ENCODE measurements at regions not wholly inside any gene's neighbourhood (a gene's known extent, or its start where the extent isn't known, plus 50 kb on each side); places are given as distances from the start of the nearest gene placed in this dataset.
A peak's percentile ranks its signal among the peaks of the same experiment; 100 is the strongest.
"Not testable (repeated sequence)": the region's sequence is repeated elsewhere in the genome, so short reads cannot be mapped to it uniquely, and the experiment has no call there.

DNA sequence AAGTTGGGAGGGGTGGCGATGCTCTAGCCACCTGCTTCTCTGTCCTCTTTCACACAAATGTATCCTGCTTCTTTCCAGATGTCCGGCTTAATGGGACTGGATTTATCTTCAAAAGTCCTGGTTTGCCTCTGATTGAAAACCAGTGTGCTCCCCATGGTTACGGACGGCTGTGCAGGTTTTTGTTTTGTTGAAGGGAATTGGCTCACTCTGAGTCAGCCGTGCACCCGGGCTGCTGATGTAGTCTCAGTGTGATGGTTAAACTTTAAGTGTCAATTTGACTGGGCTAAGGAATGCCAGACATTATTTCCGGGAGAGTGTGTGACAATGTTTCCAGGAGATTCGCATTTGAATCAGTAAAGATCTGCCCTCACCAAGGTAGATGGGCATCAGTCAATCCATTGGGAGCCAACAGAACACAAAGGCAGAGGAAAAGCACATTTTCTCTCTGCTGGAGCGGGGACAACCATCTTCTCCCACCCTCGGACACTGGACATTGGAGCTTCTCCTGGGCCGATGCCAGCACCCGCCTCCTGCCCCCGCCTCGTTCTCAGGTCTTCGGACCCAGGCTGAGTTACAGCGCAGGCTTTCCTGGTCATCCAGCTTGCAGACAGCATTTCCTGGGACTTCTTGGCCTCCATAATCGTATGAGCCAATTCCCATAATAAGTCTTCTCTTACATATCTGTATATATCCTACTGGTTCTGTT is 126.9 kb upstream of the TNRC6C start:
- Histone ChIP-seq H3K36me3 (ENCODE audit: control insufficient read depth, insufficient read depth, low read length) (no peaks in the 10 kb centered on the region), H3K27me3 (ENCODE audit: control insufficient read depth, insufficient read depth, low read length) (no peaks in the 10 kb centered on the region), H3K9me3 (ENCODE audit: control insufficient read depth in 2 of 2, low read length in 2 of 2) (no peaks in the 10 kb centered on the region), H3K27ac (ENCODE audit: insufficient read depth, low read length, poor library complexity, severe bottlenecking) (no peak overlapping the region), H3K4me3 (ENCODE audit: low read depth, low read length) (no peak overlapping the region), H3K4me1 (ENCODE audit: control insufficient read depth, insufficient read depth, low read length, poor library complexity, severe bottlenecking) (peaks cover 26% of the 10 kb centered on the region)
- no peaks in the 10 kb centered on the region for H3K9me3 Mint-ChIP-seq
- DNase-seq (no peak), ATAC-seq (ENCODE audit: low read depth in 2 of 2) (no peak)
- peak overlapping the region in 1 of 3 donors; percentile 44 for H3K27ac Mint-ChIP-seq
- H3K4me1 Mint-ChIP-seq: peaks cover 0 to 63% (median 25%) of the 10 kb centered on the region in 4 donors
- no peaks in the 10 kb centered on the region for H3K27me3 Mint-ChIP-seq
- H3K4me3 Mint-ChIP-seq: no peak overlapping the region
- H3K36me3 Mint-ChIP-seq: no peaks in the 10 kb centered on the region

DNA sequence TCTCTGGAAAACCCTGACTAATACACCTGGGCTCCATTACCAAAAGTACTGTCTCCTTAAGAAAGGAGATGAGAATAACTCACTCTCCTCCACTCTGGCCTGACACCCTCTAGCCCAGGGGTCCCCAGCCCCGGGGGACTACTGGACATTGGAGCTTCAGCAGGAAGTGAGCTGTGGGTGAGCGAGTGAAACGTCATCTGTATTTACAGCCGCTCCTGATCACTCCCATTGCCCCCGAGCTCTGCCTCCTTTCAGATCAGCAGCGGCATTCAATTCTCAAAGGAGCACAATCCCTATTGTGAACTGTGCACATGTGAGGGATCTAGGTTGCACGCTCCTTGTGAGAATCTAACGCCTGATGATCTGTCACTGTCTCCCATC is 126.3 kb upstream of the TNRC6C start:
- Mint-ChIP-seq H3K27ac (peak overlapping the region in 1 of 3 donors; percentile 56), H3K27me3 (no peaks in the 10 kb centered on the region), H3K9me3 (no peaks in the 10 kb centered on the region), H3K4me3 (no peak overlapping the region), H3K4me1 (peaks cover 0 to 64% (median 25%) of the 10 kb centered on the region in 4 donors), H3K36me3 (no peaks in the 10 kb centered on the region)
- no peaks in the 10 kb centered on the region for H3K36me3 ChIP-seq (ENCODE audit: control insufficient read depth, insufficient read depth, low read length)
- ATAC-seq (ENCODE audit: low read depth in 2 of 2) (no peak), DNase-seq (no peak)
- H3K4me3 ChIP-seq (ENCODE audit: low read depth, low read length): no peak overlapping the region
- peaks cover 26% of the 10 kb centered on the region for H3K4me1 ChIP-seq (ENCODE audit: control insufficient read depth, insufficient read depth, low read length, poor library complexity, severe bottlenecking)
- no peaks in the 10 kb centered on the region for H3K27me3 ChIP-seq (ENCODE audit: control insufficient read depth, insufficient read depth, low read length)
- H3K9me3 ChIP-seq (ENCODE audit: control insufficient read depth in 2 of 2, low read length in 2 of 2): no peaks in the 10 kb centered on the region
- no peak overlapping the region for H3K27ac ChIP-seq (ENCODE audit: insufficient read depth, low read length, poor library complexity, severe bottlenecking)

DNA sequence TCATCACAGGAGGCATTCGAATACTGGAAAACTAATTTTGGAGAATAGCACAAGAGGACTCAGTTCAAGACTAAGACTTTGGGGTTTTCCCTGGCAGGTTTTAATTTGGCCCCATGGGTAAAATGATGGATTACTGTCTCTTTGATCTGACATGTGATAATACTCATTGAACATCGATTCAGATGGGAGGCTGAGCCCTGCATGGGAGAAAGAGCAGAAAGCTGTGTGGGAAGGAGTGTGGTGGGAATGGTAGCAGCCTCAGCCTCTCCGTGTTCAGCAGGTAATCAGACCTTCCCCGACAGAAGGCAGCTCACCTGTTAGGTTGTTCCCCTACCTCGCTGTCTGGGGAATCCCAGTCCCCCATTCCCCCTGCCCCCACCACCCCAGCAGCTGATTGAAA is 124.7 kb upstream of the TNRC6C start:
- Histone ChIP-seq H3K27ac (ENCODE audit: insufficient read depth, low read length, poor library complexity, severe bottlenecking) (no peak overlapping the region), H3K4me3 (ENCODE audit: low read depth, low read length) (no peak overlapping the region), H3K36me3 (ENCODE audit: control insufficient read depth, insufficient read depth, low read length) (no peaks in the 10 kb centered on the region), H3K4me1 (ENCODE audit: control insufficient read depth, insufficient read depth, low read length, poor library complexity, severe bottlenecking) (peaks cover 26% of the 10 kb centered on the region), H3K27me3 (ENCODE audit: control insufficient read depth, insufficient read depth, low read length) (no peaks in the 10 kb centered on the region), H3K9me3 (ENCODE audit: control insufficient read depth in 2 of 2, low read length in 2 of 2) (no peaks in the 10 kb centered on the region)
- ATAC-seq (ENCODE audit: low read depth in 2 of 2) (no peak), DNase-seq (no peak)
- peaks cover under 1% of the 10 kb centered on the region for H3K27me3 Mint-ChIP-seq
- no peak overlapping the region for H3K4me3 Mint-ChIP-seq
- peaks cover 0 to 54% (median 22%) of the 10 kb centered on the region in 4 donors for H3K4me1 Mint-ChIP-seq
- H3K36me3 Mint-ChIP-seq: no peaks in the 10 kb centered on the region
- no peaks in the 10 kb centered on the region for H3K9me3 Mint-ChIP-seq
- H3K27ac Mint-ChIP-seq: peak overlapping the region in 1 of 3 donors; percentile 60

DNA sequence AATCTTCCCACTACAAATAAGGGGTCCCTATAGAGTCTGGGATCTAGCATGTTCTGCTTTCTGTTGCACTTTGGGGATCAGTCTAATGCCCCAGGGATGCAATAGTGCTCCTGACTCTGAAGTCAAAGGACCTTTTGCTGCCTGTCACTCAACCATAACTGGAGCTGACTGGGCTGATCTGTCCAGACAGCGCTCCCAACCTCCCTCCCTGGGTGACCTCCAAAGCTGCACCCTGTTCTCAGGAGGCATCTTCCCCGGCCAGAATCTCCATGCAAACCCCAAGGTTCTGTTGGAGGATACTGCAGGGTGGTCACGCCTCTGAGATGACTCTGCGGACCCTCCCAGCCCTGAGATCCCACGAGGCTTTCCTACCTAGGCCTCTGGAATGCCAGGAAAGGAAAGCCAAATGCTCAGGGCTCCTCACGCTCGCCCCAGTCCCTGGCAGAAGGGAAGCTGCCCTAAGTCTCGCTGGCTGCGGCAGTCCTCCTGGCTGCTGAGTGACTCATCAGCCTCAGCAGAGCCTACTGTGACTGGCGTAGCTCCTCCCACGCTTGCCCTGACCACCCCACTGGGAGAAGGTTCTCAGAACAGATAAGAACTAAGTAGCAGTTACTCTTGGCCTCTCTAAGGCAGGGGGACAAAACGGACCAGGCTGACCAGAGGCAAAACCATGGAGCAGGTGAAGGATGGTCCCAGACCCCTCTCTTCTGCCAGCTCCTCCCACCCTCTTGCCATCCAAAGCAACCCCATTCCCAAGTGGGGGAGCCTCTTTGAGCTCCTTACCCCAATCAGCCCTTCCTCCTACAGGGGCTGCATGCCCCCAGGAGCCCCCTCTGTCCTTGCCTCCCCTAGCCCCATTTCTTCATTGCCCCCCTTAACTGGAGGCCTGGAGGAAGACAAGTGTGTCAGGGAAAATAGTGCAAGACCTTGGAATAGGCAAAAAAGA is 124.1 kb upstream of the TNRC6C start:
- Mint-ChIP-seq H3K9me3 (no peaks in the 10 kb centered on the region), H3K27me3 (peaks cover 5% of the 10 kb centered on the region), H3K36me3 (no peaks in the 10 kb centered on the region), H3K4me3 (peak overlapping the region in 2 of 4 donors; percentile 9 to 29), H3K27ac (peak overlapping the region; percentile 8 to 74 (median 65)), H3K4me1 (peaks cover 0 to 50% (median 22%) of the 10 kb centered on the region in 4 donors)
- H3K27me3 ChIP-seq (ENCODE audit: control insufficient read depth, insufficient read depth, low read length): no peaks in the 10 kb centered on the region
- H3K27ac ChIP-seq (ENCODE audit: insufficient read depth, low read length, poor library complexity, severe bottlenecking): no peak overlapping the region
- no peaks in the 10 kb centered on the region for H3K9me3 ChIP-seq (ENCODE audit: control insufficient read depth in 2 of 2, low read length in 2 of 2)
- DNase-seq (peak in 1 of 3 donors; percentile 70), ATAC-seq (ENCODE audit: low read depth in 2 of 2) (peak; percentile 89 to 92)
- no peak overlapping the region for H3K4me3 ChIP-seq (ENCODE audit: low read depth, low read length)
- peaks cover 24% of the 10 kb centered on the region for H3K4me1 ChIP-seq (ENCODE audit: control insufficient read depth, insufficient read depth, low read length, poor library complexity, severe bottlenecking)
- no peaks in the 10 kb centered on the region for H3K36me3 ChIP-seq (ENCODE audit: control insufficient read depth, insufficient read depth, low read length)

DNA sequence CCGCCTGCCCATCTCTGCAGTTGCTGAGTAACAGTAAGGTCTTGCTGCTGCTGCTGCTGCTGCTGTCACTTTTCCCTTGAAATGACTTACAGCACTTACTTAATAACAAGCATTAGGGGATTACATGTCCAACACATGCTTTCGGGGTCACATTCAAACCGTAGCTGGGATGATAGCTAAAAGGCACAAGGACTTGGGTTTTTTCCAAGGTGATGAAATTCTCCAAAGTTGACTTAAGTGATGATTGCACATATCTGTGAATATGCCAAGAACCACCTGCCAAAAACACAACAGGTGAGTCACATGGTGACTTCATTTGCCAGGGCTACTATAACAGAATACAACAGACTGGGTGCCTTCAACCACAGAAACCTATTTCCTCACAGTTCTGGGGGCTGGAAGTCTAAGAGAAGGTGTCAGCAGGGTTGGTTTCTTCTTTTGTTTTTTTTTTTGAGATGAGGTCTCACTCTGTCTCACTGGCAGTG is 121.9 kb upstream of the TNRC6C start:
- H3K27me3 Mint-ChIP-seq: peaks cover 5% of the 10 kb centered on the region
- H3K4me1 Mint-ChIP-seq: peaks cover 0 to 34% (median 19%) of the 10 kb centered on the region in 4 donors
- no peaks in the 10 kb centered on the region for H3K9me3 ChIP-seq (ENCODE audit: control insufficient read depth in 2 of 2, low read length in 2 of 2)
- ATAC-seq (ENCODE audit: low read depth in 2 of 2): peak; percentile 52 to 65
- H3K4me3 Mint-ChIP-seq: no peak overlapping the region
- H3K36me3 Mint-ChIP-seq: no peaks in the 10 kb centered on the region
- H3K27ac Mint-ChIP-seq: peak overlapping the region in 2 of 3 donors; percentile 26 to 36
- H3K4me3 ChIP-seq (ENCODE audit: low read depth, low read length): no peak overlapping the region
- H3K36me3 ChIP-seq (ENCODE audit: control insufficient read depth, insufficient read depth, low read length): no peaks in the 10 kb centered on the region
- H3K27ac ChIP-seq (ENCODE audit: insufficient read depth, low read length, poor library complexity, severe bottlenecking): no peak overlapping the region
- H3K27me3 ChIP-seq (ENCODE audit: control insufficient read depth, insufficient read depth, low read length): no peaks in the 10 kb centered on the region
- H3K9me3 Mint-ChIP-seq: no peaks in the 10 kb centered on the region
- H3K4me1 ChIP-seq (ENCODE audit: control insufficient read depth, insufficient read depth, low read length, poor library complexity, severe bottlenecking): peaks cover 12% of the 10 kb centered on the region
- DNase-seq: peak in 1 of 3 donors; percentile 30

DNA sequence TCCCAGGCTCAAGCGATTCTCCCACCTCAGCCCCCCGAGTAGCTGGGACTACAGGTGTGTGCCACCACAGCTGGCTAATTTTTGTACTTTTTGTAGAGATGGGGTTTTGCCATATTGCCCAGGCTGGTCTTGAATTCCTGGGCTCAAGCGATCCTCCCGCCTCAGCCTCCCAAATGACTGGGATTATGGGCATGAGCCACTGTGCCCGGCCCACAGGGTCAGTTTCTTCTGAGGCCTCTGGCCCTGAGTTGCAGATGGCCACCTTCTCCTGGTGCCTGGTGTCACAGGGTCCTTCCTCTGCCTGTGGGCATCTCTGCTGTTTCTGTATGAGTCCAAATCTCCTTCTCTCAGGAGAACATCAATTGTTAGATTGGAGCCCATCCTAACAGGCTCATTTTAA is 121.4 kb upstream of the TNRC6C start:
- H3K36me3 ChIP-seq (ENCODE audit: control insufficient read depth, insufficient read depth, low read length); H3K27me3 Mint-ChIP-seq; DNase-seq; H3K27me3 ChIP-seq (ENCODE audit: control insufficient read depth, insufficient read depth, low read length); H3K27ac ChIP-seq (ENCODE audit: insufficient read depth, low read length, poor library complexity, severe bottlenecking); H3K4me3 ChIP-seq (ENCODE audit: low read depth, low read length); H3K4me3 Mint-ChIP-seq; H3K27ac Mint-ChIP-seq; H3K9me3 ChIP-seq (ENCODE audit: control insufficient read depth in 2 of 2, low read length in 2 of 2); H3K9me3 Mint-ChIP-seq; H3K36me3 Mint-ChIP-seq; ATAC-seq (ENCODE audit: low read depth in 2 of 2): not testable (repeated sequence)
- peaks cover 0 to 35% (median 19%) of the 10 kb centered on the region in 4 donors for H3K4me1 Mint-ChIP-seq
- peaks cover 17% of the 10 kb centered on the region for H3K4me1 ChIP-seq (ENCODE audit: control insufficient read depth, insufficient read depth, low read length, poor library complexity, severe bottlenecking)

DNA sequence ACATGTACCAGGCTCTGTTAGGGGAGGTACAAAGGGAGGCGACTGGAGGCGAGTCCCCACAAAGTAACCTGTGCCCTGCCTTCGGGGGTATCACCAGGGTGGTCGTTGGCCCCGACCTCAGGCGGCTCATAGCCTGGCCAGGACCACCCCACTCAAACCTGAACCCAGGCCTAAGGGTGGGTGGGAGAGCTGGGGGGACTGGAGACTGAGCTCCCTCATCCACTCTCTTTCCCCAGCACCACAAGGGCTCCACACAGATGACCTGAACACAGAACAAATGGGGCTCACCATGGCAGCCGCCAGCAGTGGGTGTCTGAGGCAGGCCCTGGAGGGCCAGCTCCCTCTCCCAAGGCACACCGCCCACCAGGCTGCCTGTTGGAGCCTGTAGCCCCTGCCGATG is 120.6 kb upstream of the TNRC6C start:
- H3K9me3 ChIP-seq (ENCODE audit: control insufficient read depth in 2 of 2, low read length in 2 of 2): no peaks in the 10 kb centered on the region
- Mint-ChIP-seq H3K27ac (no peak overlapping the region), H3K36me3 (no peaks in the 10 kb centered on the region), H3K27me3 (peaks cover 5% of the 10 kb centered on the region), H3K4me3 (no peak overlapping the region), H3K9me3 (peaks cover 0 to 2% (median 0%) of the 10 kb centered on the region in 7 donors), H3K4me1 (peaks cover 5 to 43% (median 21%) of the 10 kb centered on the region in 4 donors)
- H3K4me3 ChIP-seq (ENCODE audit: low read depth, low read length): no peak overlapping the region
- H3K27ac ChIP-seq (ENCODE audit: insufficient read depth, low read length, poor library complexity, severe bottlenecking): no peak overlapping the region
- no peak for ATAC-seq (ENCODE audit: low read depth in 2 of 2)
- peaks cover 25% of the 10 kb centered on the region for H3K4me1 ChIP-seq (ENCODE audit: control insufficient read depth, insufficient read depth, low read length, poor library complexity, severe bottlenecking)
- no peaks in the 10 kb centered on the region for H3K27me3 ChIP-seq (ENCODE audit: control insufficient read depth, insufficient read depth, low read length)
- no peaks in the 10 kb centered on the region for H3K36me3 ChIP-seq (ENCODE audit: control insufficient read depth, insufficient read depth, low read length)
- no peak for DNase-seq
